Transverse colon (tissue), 4 donors: ENCODE measurements at regions not wholly inside any gene's neighbourhood (a gene's known extent, or its start where the extent isn't known, plus 50 kb on each side); places are given as distances from the start of the nearest gene placed in this dataset.

Experiments
- DNase-seq: peaks from one replicate; pipeline ENCODE4 v3.0.0-alpha.2; 2019
- H3K27ac ChIP-seq, 4 donors: fragments of 200-600 bp; sonication (generic); 2 replicates each; pipeline ENCODE4 v1.5.1; 2016 to 2018; ENCODE audit warnings: inconsistent platforms in 4 of 4
- H3K27me3 ChIP-seq: fragments of 200-600 bp; sonication (generic); 2 replicates; pipeline ENCODE4 v1.5.1; 2017; ENCODE audit warnings: inconsistent platforms
- H3K36me3 ChIP-seq, 4 donors: fragments of 200-600 bp; sonication (generic); 2 replicates each; pipeline ENCODE4 v1.5.1; 2017 to 2019; ENCODE audit warnings: inconsistent platforms in 4 of 4
- H3K4me1 ChIP-seq, 4 donors: fragments of 200-600 bp; sonication (generic); 2 replicates each; pipeline ENCODE4 v1.5.1; 2017 to 2020; ENCODE audit warnings: inconsistent platforms in 4 of 4
- H3K4me3 ChIP-seq, 4 donors: fragments of 200-600 bp; sonication (generic); 1 replicate in 1 of 4; 2 replicates in 3 of 4; pipeline versions ENCODE4 v1.5.1 to v1.6.1; 2017 to 2019; ENCODE audit warnings: inconsistent platforms in 4 of 4
- H3K9me3 ChIP-seq, 2 donors: fragments of 200-600 bp; sonication (generic); 2 replicates each; pipeline ENCODE4 v1.5.1; 2017 to 2019; ENCODE audit warnings: inconsistent platforms in 2 of 2
- CTCF ChIP-seq, 5 experiments: fragments of 200-600 bp in 3 of 5; fragments of 450-650 bp in 2 of 5; sonication (generic) in 3 of 5; IDR thresholded peaks; 1 replicate in 2 of 5; 2 replicates in 3 of 5; pipeline ENCODE4 v1.5.1; 2016 to 2017; ENCODE audit warnings: antibody characterized with exemption in 5 of 5, inconsistent platforms in 3 of 5, mild to moderate bottlenecking in 2 of 5, moderate library complexity in 1 of 5
- EP300 ChIP-seq: sonication (generic); formaldehyde crosslinking; IDR thresholded peaks from one replicate; pipeline ENCODE4 v1.6.1; 2017; ENCODE audit warnings: antibody characterized with exemption, low read depth
- POLR2A ChIP-seq: fragments of 450-650 bp; IDR thresholded peaks from one replicate; pipeline ENCODE4 v1.6.1; 2016; ENCODE audit warnings: antibody characterized with exemption, mild to moderate bottlenecking, moderate library complexity
- POLR2AphosphoS5 ChIP-seq, 3 donors: sonication (generic); formaldehyde crosslinking; IDR thresholded peaks; one replicate each; pipeline ENCODE4 v1.6.1; 2016; ENCODE audit warnings: antibody characterized with exemption in 3 of 3
- WGBS, 2 donors: methylation state at CpG; one replicate each; pipeline ENCODE4 v1.1.5; 2018; ENCODE audit warnings: low coverage in 1 of 2; 5-methylcytosine and 5-hydroxymethylcytosine counted together
- in situ Hi-C, 4 donors: fragments of 200-750 bp; cut with MboI; loops; one replicate each; pipeline versions ENCODE4 v1.15.0 to v1.15.1; 2017; ENCODE audit warnings: low sequenced_read_pairs in 3 of 4, low pct_ligation_motif_present in 1 of 4, low pct_unique_long_range_greater_than_20kb in 1 of 4
- intact Hi-C: fragments of 100-400 bp; cut with DNase I; formaldehyde crosslinking; loops from one replicate; pipeline ENCODE4 v1.15.1; 2023; ENCODE audit warnings: low total_unique reads

GRCh38 chr6:6781172-6781872 lies 192.8 kb downstream of the LY86 start:
- H3K4me3 ChIP-seq: no peak overlapping the region
- 32 to 52% methylated on average over 3 of the region's 3 CpGs for WGBS, 2 donors
- no peaks in the 10 kb centered on the region for H3K27me3 ChIP-seq
- no peak overlapping the region for H3K27ac ChIP-seq
- no peak for DNase-seq
- H3K4me1 ChIP-seq: peaks cover 0 to 15% (median 0%) of the 10 kb centered on the region in 4 donors
- intact Hi-C loops (no loop called here), in situ Hi-C loops (no loop called here)
- H3K36me3 ChIP-seq: no peaks in the 10 kb centered on the region
- no peaks in the 10 kb centered on the region for H3K9me3 ChIP-seq
- no peak for TF ChIP-seq EP300
- TF ChIP-seq CTCF (IDR thresholded peaks at IDR 0.05): no peak
- TF ChIP-seq POLR2AphosphoS5 (IDR thresholded peaks at IDR 0.05): no peak
- no peak for TF ChIP-seq POLR2A

DNA sequence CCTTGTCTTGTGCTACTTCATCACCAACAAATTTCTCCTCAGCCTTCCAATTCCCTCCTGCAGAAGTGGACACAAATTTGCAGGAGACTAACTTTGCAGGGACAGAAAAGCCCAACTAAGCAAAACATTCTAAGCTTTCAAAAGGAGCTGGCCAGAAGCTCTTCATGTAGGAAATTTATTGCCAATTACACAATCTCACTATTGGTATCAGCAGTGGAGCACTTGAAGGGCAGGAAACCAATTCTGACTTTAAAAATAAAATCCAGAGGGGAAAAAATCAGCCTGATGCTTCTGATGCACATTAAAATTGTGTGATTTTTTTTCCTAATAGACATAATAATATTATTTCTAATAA lies 193.3 kb downstream of the LY86 start:
- TF ChIP-seq POLR2AphosphoS5 (IDR thresholded peaks at IDR 0.05): no peak
- no peak for TF ChIP-seq EP300
- no peak for TF ChIP-seq CTCF (IDR thresholded peaks at IDR 0.05)
- no peak for TF ChIP-seq POLR2A
- no peak for DNase-seq
- no peak overlapping the region for H3K4me3 ChIP-seq
- H3K36me3 ChIP-seq: no peaks in the 10 kb centered on the region
- H3K4me1 ChIP-seq: peaks cover 0 to 15% (median 0%) of the 10 kb centered on the region in 4 donors
- intact Hi-C loops (no loop called here), in situ Hi-C loops (no loop called here)
- H3K9me3 ChIP-seq: no peaks in the 10 kb centered on the region
- H3K27ac ChIP-seq: no peak overlapping the region
- H3K27me3 ChIP-seq: no peaks in the 10 kb centered on the region

DNA sequence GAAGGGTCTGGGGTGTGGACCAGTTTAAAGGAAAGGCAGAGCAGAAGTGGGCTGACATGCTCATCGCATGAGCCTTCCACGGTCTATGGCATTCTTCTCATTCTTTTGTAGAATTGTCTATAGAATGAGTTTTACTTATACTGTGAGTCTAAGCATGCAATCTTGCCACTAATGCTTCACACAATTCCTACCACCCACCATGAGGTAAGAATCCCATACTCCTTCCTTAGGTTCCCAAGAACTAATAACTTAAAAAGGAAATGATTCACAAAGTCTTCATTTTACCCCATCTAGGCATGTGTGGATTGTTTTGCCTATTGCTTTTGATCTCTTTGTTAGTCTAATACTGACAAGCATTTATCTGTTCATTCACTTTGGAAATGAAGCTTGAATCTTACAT lies 195.2 kb downstream of the LY86 start:
- no peak for TF ChIP-seq POLR2A
- no peak for TF ChIP-seq POLR2AphosphoS5 (IDR thresholded peaks at IDR 0.05)
- TF ChIP-seq EP300: no peak
- TF ChIP-seq CTCF (IDR thresholded peaks at IDR 0.05): no peak
- in situ Hi-C loops (no loop called here), intact Hi-C loops (no loop called here)
- Histone ChIP-seq H3K4me3 (no peak overlapping the region), H3K36me3 (no peaks in the 10 kb centered on the region), H3K4me1 (peaks cover 0 to 15% (median 0%) of the 10 kb centered on the region in 4 donors), H3K27me3 (no peaks in the 10 kb centered on the region), H3K9me3 (no peaks in the 10 kb centered on the region), H3K27ac (no peak overlapping the region)
- no peak for DNase-seq
- WGBS, 2 donors: 96 to 100% methylated on average over 2 of the region's 2 CpGs

GRCh38 chr6:6784514-6785162 lies 196.1 kb downstream of the LY86 start:
- no peak for TF ChIP-seq POLR2AphosphoS5 (IDR thresholded peaks at IDR 0.05)
- TF ChIP-seq EP300: no peak
- TF ChIP-seq POLR2A: no peak
- no peak for TF ChIP-seq CTCF (IDR thresholded peaks at IDR 0.05)
- H3K27ac ChIP-seq: no peak overlapping the region
- no peaks in the 10 kb centered on the region for H3K27me3 ChIP-seq
- WGBS, 2 donors: 72 to 90% methylated on average over 2 of the region's 2 CpGs
- no peaks in the 10 kb centered on the region for H3K36me3 ChIP-seq
- no peak for DNase-seq
- H3K4me1 ChIP-seq: peaks cover 0 to 15% (median 0%) of the 10 kb centered on the region in 4 donors
- no peak overlapping the region for H3K4me3 ChIP-seq
- intact Hi-C loops: no loop called here
- H3K9me3 ChIP-seq: no peaks in the 10 kb centered on the region
- in situ Hi-C loops: no loop called here
